Mesodermal cell (in vitro differentiated cells): ENCODE measurements at regions not wholly inside any gene's neighbourhood (a gene's known extent, or its start where the extent isn't known, plus 50 kb on each side); places are given as distances from the start of the nearest gene placed in this dataset.
"Not testable (repeated sequence)": the region's sequence is repeated elsewhere in the genome, so short reads cannot be mapped to it uniquely, and the experiment has no call there.

ENCODE experiments used
- H3K27ac ChIP-seq: 2 replicates; pipeline ENCODE4 v1.7.0; 2013; ENCODE audit warnings: mild to moderate bottlenecking, low read depth, low read length, moderate library complexity; ENCODE audit not compliant: severe bottlenecking
- H3K36me3 ChIP-seq: 2 replicates; pipeline ENCODE4 v1.7.1; 2013; ENCODE audit warnings: mild to moderate bottlenecking, low read length, moderate library complexity; ENCODE audit not compliant: control insufficient read depth, insufficient read depth
- H3K4me1 ChIP-seq: one replicate; pipeline ENCODE4 v1.7.1; 2013; ENCODE audit warnings: mild to moderate bottlenecking, low read length; ENCODE audit not compliant: insufficient read depth, control insufficient read depth, poor library complexity, severe bottlenecking
- H3K4me3 ChIP-seq: 2 replicates; pipeline ENCODE4 v1.7.0; 2013; ENCODE audit warnings: low read length, control low read depth, mild to moderate bottlenecking; ENCODE audit not compliant: insufficient read depth, poor library complexity, severe bottlenecking; ENCODE audit errors: extremely low read depth
- H3K9me3 ChIP-seq: 2 replicates; pipeline ENCODE4 v1.7.1; 2013; ENCODE audit warnings: mild to moderate bottlenecking, low read length, moderate library complexity; ENCODE audit not compliant: control insufficient read depth
- WGBS, 2 experiments: methylation state at CpG; one replicate each; pipeline ENCODE4 v1.1.5; 2013; ENCODE audit warnings: missing lambda C conversion rate in 2 of 2; ENCODE audit not compliant: insufficient coverage in 2 of 2; 5-methylcytosine and 5-hydroxymethylcytosine counted together

- not testable (repeated sequence) for H3K36me3 ChIP-seq, H3K4me1 ChIP-seq, H3K4me3 ChIP-seq, H3K27ac ChIP-seq, H3K9me3 ChIP-seq
- 93 to 100% methylated on average over 2 to 3 of the region's 10 CpGs for WGBS, 2 experiments
These were observed 94.3 kb upstream of the ASB18 start for GRCh38 chr2:236358482-236358881.

DNA sequence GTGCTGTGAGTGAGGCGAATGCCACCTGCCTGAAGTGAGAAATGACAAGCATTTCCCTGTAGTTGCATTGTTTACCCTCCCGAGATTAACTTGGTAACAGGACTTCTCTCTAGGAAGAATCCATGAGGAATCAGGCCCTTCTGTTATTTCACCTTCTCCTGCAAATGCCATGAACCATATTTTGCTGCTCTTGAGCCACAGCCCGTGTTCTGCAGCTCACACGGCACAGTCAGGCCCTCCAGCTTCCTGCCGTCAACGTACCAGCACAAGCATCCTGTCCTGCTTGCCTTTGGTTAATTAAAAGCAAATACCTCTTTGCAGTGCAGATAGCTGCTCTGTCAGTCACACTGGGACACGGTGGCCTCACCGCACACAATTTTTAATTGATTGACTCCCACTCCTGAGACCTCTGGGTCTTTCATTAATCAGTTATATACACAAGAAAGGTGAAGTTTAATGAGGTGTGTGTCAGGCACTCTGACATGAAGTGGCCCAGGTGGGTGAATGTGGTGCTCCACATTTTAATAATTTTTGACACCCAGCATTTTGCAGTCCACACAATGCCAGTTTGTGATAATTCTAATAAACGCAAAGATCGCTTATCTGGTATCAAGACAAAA lies 95.3 kb upstream of the ASB18 start:
- Histone ChIP-seq H3K9me3 (no peaks in the 10 kb centered on the region), H3K27ac (peak overlapping the region; percentile 41), H3K36me3 (no peaks in the 10 kb centered on the region), H3K4me1 (peaks cover 7% of the 10 kb centered on the region), H3K4me3 (no peak overlapping the region)
- 62 to 76% methylated on average over 6 to 7 of the region's 10 CpGs for WGBS, 2 experiments

DNA sequence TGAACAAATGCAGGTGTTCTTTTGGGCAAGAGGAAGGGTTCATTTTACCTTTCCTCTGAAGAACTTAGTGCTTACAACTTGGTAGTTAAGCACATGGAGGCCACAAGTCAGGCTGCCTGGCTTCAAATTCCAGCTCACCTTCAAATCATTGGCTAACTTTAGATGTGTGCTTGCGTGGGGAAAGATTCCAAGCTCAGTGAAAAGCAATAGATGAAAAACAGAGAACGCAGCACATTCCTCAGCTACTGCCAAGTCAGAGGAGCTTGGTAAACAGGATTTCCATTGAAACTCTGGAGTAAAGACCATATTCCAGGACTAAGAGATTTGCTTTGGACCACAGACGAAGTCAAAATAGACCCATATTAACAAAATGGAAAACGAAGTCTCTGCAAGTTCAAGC lies 96.3 kb upstream of the ASB18 start:
- no peak overlapping the region for H3K4me3 ChIP-seq
- 81 to 97% methylated on average over 4 of the region's 4 CpGs for WGBS, 2 experiments
- no peak overlapping the region for H3K27ac ChIP-seq
- H3K4me1 ChIP-seq = peaks cover 7% of the 10 kb centered on the region
- no peaks in the 10 kb centered on the region for H3K9me3 ChIP-seq
- H3K36me3 ChIP-seq = no peaks in the 10 kb centered on the region

- H3K4me3 ChIP-seq = no peak overlapping the region
- H3K36me3 ChIP-seq = no peaks in the 10 kb centered on the region
- H3K27ac ChIP-seq = no peak overlapping the region
- H3K9me3 ChIP-seq = no peaks in the 10 kb centered on the region
- peaks cover 7% of the 10 kb centered on the region for H3K4me1 ChIP-seq
- 89 to 93% methylated on average over 10 of the region's 10 CpGs for WGBS, 2 experiments
These were observed 99.6 kb upstream of the ASB18 start for GRCh38 chr2:236363711-236364277.

- H3K4me1 ChIP-seq = no peaks in the 10 kb centered on the region
- no peak overlapping the region for H3K27ac ChIP-seq
- H3K9me3 ChIP-seq = no peaks in the 10 kb centered on the region
- H3K36me3 ChIP-seq = no peaks in the 10 kb centered on the region
- 89 to 95% methylated on average over 10 to 14 of the region's 14 CpGs for WGBS, 2 experiments
- no peak overlapping the region for H3K4me3 ChIP-seq
These were observed 101.2 kb upstream of the ASB18 start for GRCh38 chr2:236365258-236366048.

DNA sequence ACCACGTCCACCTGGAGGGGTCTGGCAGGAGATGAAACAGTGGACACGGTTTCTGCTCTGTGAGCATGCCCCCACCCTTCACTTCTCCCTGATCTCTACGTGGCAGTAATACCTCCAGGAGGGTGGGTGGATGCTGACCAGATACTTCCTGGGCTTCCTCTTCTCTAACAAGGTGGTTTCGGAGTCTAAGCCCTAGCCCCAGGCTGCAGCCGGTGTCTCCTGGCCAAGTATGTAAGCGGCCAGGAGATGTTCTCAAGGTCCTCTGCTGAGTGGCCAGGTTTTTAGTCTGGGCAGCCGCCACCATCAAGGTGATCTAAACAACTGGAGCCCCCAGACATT lies 101.8 kb upstream of the ASB18 start:
- Histone ChIP-seq H3K36me3 (no peaks in the 10 kb centered on the region), H3K27ac (no peak overlapping the region), H3K4me1 (no peaks in the 10 kb centered on the region), H3K9me3 (no peaks in the 10 kb centered on the region), H3K4me3 (no peak overlapping the region)
- 91% methylated on average over 4 to 6 of the region's 7 CpGs for WGBS, 2 experiments

- no peak overlapping the region for H3K27ac ChIP-seq
- no peaks in the 10 kb centered on the region for H3K36me3 ChIP-seq
- no peaks in the 10 kb centered on the region for H3K4me1 ChIP-seq
- WGBS, 2 experiments = 87 to 100% methylated on average over 1 to 3 of the region's 3 CpGs
- no peaks in the 10 kb centered on the region for H3K9me3 ChIP-seq
- no peak overlapping the region for H3K4me3 ChIP-seq
These were observed 102.2 kb upstream of the ASB18 start for GRCh38 chr2:236366397-236366796.

DNA sequence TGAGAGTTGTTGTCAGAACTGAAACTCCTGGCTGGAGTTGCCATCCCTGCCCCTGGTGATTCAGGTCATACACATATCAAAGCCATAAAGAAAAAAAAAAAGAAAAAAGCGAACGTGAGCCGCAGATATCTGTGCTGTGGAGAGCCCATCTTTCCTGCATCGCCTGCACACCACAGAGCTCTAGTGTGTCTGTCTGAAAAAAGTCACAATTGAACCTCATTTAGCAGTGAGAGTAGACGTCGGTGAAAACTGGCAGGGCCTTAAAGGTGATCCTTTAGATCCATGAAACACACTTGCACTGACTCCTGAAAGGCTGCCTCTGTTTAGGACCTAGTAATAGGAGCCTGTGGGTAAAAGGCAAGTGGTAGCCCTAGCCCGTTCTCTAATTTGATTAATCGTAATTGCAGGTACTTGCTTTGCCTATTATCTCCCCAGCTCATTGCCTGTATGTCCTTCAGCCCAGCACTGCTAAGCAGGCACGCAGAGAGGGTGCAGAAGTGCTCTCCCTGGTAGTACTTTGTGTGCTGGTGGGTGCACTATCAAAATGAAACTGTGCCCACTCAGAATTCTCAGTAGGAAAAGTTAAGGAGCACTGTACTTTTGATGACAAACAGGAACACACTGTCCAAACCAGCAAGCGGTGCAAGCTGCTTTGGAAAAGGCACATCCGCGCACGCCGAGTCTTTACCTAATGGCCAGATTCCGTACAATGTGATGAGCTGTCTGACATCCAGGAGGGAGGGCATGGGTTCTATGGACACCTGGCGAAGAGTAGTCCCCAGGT lies 103.5 kb upstream of the ASB18 start:
- H3K27ac ChIP-seq = no peak overlapping the region
- no peaks in the 10 kb centered on the region for H3K4me1 ChIP-seq
- no peak overlapping the region for H3K4me3 ChIP-seq
- 90 to 94% methylated on average over 15 to 16 of the region's 16 CpGs for WGBS, 2 experiments
- H3K9me3 ChIP-seq = no peaks in the 10 kb centered on the region
- H3K36me3 ChIP-seq = no peaks in the 10 kb centered on the region

- no peaks in the 10 kb centered on the region for H3K36me3 ChIP-seq
- H3K9me3 ChIP-seq = no peaks in the 10 kb centered on the region
- H3K27ac ChIP-seq = no peak overlapping the region
- no peaks in the 10 kb centered on the region for H3K4me1 ChIP-seq
- WGBS, 2 experiments = 77 to 78% methylated on average over 10 to 12 of the region's 14 CpGs
- no peak overlapping the region for H3K4me3 ChIP-seq
These were observed 105.5 kb upstream of the ASB18 start for GRCh38 chr2:236369661-236370062.

- no peak overlapping the region for H3K27ac ChIP-seq
- WGBS, 2 experiments = 88 to 90% methylated on average over 7 to 10 of the region's 10 CpGs
- no peaks in the 10 kb centered on the region for H3K9me3 ChIP-seq
- no peaks in the 10 kb centered on the region for H3K4me1 ChIP-seq
- H3K36me3 ChIP-seq = no peaks in the 10 kb centered on the region
- no peak overlapping the region for H3K4me3 ChIP-seq
These were observed 106.7 kb upstream of the ASB18 start for GRCh38 chr2:236370847-236371409.
